ENCODE measurements at regions not wholly inside any gene's neighbourhood (a gene's known extent, or its start where the extent isn't known, plus 50 kb on each side); places are given as distances from the start of the nearest gene placed in this dataset.
"Not testable (repeated sequence)": the region's sequence is repeated elsewhere in the genome, so short reads cannot be mapped to it uniquely, and the experiment has no call there.

DNA sequence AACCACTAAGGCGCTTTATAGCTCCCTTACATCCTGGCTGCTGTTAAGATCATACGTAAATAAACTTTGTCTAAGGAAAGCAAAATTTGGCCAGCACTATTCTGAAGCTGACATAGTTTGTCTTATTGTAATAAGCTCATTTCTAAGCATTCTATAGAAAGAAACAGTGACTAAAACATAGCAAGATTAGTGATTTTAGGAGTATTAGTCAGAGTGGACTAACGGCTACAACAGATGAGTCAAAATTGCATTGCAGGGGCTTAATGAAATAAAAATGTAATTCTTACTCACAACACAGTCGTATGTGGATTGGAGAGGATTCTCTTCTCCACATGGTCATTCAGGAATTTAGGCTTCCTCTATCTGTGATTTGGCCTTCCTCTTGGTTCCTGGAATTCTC is 347.6 kb downstream of the GADD45G start:
- no peak for DNase-seq

DNA sequence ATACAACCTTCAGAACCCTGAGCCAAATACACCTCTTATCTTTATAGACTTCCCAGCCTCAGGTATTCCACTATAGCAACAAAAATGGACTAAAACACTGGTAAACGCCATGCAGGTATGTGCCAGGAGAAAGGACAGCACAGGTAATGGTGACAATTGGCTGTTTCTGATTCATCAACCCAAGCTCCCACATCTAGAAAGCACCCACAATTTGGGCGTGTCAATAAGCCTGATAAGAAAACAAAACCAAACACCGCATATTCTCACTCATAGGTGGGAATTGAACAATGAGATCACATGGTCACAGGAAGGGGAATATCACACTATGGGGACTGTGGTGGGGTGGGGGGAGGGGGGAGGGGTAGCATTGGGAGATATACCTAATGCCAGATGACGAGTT is 348.5 kb downstream of the GADD45G start:
- not testable (repeated sequence) for DNase-seq

DNA sequence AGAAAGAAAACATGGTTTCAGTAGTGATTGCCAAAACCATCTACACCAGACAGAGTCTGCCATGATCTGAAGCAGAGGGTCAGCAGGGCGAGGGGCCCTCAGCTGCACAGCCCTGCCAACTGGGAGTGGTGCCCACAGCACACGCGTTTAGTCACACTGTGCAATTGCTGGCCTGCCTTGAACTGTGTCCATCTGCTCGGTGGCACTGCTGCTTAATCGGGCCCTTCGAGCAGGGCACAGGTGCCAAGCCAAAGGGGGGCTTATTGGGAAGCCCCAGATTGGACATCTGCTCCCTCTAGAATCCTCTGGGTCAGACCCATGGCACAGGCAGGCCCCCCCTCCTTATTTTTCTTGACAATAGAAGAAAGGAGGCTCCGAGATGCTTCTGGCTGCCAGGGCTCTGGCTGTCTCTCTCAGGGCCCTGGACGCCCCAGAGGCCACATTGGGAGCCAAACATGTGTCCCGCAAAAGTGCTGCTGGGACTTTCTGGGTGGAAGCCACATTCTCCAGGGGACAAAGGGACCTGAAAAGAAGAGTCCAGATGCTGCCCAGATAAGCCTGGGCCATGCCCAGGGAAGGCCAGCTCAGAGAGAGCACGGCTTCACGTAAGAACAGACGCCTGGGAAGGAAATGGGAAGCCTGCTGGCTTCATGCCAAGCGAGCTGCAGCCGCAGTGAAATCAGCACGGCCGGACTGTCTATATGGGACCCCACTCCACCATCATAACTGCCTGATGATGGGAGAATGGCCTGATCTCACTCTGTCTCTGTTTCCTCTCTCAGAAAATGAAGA is 349.2 kb downstream of the GADD45G start:
- no peak for DNase-seq

DNA sequence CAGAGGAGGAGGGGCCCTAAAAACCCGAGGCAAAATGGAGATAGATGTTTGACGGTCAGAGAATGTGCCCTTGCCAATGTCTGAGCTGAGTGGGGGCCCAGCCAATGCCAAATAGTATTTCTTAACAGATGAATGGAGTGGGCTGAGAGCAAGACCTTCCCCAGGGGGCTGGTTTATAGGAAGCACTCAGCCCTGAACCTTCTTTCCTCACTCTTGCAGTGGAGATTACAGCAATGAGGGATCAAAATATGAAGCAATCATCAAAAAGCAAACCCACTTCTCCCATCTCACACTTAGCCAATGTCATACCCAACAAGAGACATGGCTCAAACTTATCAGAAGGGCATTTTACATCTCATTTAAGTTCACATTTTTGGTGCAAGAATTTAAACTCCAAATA is 350.3 kb downstream of the GADD45G start:
- no peak for DNase-seq

DNA sequence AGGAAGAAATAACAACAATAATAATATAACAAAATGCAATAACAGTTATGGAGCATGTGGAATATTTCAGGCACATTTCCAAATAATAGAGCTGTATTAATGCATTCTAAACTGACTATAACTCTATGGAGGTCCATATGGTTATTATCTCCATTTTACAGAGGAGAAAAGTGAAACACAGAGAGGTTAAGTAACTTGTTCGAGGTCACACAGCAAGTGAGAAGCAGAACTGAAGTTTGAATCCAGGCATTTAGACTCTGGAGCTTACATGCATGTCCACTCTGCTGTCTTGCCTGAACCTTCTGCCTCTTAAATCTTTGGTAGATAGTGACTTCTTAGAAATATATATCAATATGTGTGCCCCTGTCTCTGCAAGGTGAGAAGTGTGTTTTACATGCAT is 350.8 kb downstream of the GADD45G start:
- no peak for DNase-seq

DNA sequence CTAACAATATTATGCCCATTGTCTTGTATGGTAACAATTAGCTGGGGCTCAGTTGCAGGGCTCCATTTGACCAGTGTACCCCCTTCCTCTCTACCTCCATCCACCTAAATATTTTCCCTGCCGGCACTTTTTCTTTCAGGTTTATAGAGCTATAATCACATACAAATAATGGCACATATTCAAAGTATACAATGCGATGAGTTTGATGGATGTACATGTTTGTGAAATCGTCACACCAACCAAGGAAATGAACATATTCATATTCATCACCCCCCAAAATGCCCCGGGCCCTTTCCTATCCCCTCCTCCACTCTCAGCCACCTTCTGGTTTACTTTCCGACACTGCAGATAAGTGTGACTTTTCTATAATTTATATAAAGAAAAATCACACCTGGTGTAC is 351.5 kb downstream of the GADD45G start:
- DNase-seq, result no peak

DNA sequence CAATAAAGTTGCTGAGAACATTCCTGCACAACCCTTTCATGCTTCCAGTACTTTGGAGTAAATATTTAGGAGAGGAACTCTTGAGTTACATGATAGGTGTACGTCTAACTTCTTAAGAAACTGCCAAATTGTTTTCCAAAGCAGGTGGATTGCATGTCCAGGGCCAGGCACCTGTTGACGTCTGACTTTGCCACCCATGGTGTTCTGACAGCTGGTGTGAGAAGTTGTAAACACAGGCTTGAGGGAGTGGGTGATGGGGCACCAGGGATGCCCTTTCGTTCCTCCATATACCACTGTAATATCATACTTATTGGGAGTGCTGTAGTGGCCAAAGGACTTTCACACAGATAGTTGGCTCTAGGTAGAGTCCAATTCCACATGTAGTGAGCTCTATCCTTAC is 352.1 kb downstream of the GADD45G start:
- DNase-seq, result no peak

DNA sequence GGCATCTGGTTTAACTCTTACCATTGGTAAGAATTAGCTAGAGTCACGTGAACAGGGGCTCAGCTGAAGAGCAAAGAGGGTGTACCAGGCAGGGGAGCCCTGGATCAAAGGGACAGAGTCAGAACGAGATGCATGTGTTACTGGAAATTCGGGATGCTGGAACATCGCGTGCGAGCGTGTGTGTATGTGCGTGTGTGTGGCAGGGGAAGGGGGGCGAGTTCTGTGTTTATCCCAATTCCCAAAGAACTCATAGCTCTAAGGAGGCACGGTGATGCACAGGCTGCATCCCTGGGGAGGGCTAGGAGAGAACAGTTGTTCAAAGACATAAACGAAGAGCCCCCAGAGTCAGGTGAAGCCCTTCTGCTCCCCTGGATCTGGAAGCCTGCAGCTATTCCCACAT is 353.3 kb downstream of the GADD45G start:
- no peak for DNase-seq

DNA sequence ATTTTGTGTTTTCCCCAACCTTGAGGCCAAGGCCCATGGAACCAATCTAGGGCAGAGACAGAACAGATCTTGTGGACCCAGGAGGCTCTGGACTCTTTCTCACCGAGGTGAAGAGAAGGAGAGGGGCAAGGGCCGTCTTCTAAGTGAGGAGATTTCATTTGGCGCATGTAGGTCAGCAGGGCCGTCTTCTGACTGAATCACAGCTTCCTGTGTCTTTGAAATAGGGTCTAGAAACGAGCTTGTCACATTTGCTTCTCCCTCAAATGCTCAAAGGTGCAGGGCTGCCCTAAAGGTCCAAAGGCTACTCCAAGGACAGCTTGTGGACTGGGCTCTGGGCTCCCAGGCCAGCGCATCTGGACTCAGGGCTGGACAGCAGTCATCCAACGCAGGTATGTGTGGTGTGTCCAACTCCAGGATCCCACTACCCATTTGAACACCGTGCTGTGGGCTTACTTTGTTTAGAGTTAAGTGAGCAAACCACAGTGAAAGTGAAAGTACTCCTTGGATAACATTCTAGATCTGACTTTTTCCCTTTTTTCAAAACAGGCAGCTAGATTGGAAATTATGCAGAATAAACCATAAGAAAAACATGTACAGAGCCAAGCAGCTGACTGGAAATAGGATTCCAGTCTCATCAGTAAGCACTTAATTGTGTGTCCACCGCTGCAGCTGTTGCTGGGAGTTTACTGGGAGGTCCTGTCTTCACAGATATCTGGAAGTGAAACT is 357.0 kb downstream of the GADD45G start:
- DNase-seq, result no peak

DNA sequence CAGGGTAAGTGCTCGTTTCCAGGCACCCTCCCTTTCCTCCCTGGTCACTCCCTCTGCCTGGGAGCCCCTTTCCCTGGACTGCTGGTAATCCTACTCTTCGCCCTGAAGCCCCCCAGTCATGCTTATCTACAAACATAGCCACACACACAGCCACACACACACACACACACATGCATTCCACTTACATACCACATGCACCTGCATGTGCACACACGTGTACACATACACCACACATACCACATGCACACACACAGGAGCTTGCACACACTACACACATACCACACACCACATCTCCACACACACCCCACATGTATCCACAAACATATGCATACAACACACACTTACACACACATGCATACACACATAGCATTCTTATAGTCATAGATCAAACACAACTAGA is 358.5 kb downstream of the GADD45G start:
- DNase-seq, result no peak

DNA sequence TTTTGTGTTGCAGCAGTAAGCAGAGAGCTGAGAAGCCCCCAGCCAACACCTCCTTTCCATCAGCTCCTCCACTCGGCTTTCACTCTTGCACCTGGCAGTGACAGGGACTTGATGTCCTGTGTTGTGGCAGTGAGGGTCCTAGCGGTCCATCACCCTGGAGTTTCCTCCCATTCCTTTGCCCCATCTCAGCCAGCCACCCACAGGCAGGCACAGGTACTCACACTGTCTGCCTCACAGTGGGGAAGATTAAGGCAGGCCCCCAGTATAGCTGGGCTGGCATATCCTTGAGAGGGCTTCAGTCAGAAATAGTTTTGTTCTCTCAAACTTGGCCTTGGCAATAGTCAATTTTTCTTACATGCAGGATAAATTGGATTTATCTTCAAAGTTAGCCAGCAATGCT is 362.7 kb downstream of the GADD45G start:
- DNase-seq, result no peak

DNA sequence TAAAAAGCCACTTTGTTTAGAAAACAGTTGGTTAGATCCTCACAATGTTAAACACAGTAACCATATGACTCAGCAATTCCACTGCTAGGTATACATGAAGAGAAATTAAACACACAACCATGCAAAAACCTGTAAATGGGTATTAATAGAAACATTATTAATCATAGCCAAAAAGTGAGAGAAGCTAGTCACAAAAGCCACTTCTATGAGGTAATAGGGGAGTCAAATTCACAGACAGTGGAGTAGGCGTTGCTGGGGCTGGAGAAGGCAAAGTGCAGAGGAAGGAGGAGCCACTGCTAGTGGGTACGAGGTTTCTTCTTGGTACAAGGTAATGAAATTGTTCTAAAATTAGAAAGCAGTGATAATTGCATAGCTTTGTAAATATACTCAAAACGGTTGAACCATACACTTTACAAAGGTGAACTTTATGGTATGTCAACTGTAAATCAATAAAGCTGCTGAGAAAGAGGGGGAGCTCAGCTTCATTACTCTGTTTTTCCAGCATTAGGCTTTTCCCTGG is 364.4 kb downstream of the GADD45G start:
- no peak for DNase-seq

DNA sequence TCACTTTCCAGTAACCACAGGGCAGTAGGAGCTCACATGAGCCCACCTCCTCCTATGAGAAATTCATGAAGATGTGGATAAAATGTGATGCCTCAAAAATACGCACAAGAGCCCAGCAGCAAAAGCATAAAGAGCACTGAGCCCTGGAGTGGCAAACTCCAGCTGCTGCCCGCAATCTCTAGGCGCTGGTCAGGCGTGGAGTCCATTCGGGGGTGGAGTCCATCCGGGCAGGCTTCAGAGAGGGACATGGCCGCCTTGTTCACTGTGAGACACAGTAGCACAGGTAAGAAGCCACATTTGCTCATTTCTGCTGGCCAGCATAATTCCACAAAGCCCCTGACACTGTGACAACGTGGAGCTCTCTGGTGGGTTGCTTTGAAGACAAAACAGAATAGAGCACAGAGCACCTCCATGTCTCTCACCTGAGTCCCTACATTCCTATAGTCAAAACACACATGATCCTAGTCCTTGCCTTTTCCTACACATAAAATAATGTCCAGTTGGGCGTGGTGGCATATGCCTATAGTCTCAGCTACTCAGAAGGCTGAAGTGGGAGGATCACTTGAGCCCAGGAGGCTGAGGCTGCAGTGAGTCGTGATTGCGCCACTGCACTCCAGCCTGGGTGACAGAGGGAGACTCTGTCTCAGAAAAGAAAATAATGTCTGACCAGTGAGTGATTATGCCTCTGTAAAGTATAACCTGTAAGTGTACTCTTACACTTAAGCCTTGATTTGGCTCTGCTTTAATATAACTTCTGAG is 365.2 kb downstream of the GADD45G start:
- no peak for DNase-seq

DNA sequence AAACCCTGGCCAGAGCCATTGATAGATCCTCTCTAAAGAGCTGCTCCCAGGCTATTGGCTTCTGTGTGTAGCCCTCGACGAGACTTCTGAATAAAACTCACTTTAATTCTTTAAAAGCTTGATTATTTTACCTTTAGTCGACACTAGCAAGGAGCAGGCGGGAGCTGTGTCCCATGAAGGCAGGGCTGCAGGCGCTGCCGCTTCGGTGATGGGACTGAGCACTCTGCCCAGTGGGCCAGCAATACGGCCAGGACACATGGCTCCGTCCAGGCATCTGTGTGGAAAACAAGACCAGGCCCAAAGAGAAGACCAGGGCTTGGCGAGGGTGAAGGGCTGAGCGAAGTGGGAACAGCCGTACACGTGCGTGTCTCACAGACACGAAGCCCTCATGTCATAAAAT is 365.9 kb downstream of the GADD45G start:
- DNase-seq, result no peak

DNA sequence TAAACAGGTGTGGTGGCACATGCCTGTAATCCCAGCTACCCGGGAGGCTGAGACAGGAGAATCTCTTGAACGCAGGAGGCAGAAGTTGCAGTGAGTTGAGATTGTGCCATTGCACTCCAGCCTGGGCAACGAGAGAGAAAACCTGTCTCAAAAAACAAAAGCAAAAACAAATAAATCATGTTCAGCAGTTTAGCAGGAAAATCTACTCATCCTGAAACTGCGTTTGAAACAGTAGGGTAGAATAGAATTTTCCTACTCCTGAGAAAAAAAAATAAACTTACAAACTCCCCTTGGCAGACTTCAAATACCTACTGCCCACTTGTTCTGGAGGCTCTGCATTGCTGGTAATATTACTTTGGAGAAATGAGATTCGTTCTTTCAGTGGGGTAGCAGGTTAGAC is 367.7 kb downstream of the GADD45G start:
- DNase-seq, result no peak

DNA sequence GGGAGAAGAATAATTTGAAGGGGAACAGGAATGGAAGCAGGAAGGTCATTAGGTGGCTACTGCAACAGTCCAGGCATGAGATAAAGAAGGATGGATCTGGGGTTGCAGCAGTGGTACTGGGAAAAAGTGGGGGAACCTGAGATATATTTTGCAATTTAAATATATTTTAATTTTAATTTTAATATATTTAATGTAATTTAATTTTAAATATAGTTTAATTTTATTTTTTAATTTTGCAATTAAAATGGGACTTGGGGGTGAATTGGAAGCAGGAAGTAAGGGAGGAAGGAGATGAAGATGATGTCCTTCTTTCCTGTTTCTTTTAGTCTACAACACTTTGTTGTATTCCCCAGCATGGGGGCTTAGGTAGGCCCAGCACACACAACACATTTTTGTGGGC is 369.8 kb downstream of the GADD45G start:
- DNase-seq, result no peak

DNA sequence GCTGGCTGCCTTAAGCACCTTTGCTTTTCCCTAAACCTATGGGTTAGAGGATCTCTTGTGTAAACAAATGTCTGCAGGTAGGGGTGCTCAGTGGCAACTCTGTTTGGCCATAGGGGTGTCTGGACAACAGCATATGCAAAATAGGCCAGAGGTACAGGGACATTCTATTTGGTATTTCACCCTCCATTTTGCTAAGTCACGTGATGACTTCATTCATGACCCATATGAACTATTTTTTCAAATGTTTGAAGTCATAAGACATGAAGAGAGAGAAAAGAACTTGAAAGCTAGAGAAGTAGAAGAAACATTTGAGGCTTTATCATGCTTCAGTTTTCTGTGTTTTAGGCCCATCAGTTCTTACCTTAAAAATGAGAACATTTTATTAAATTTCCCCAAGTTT is 370.2 kb downstream of the GADD45G start:
- no peak for DNase-seq

DNA sequence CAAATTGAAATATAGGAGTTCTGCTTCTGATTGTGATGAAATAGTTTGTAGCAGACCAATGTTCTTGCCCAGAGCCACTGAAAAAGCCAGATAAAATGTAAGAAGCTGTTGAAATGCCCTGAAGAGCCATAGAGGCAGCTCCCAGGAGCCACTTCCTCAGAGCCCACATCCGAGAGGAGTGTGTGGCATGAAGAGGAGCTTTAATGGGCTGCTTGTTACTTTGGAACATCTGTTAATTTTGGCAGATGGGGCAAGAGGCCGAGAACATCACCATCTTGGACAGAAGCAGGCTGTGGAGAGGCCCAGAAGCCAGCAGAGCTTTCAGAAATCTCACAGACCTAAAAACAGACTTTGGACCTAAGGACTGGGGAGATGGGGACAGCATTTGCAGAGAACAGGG is 370.8 kb downstream of the GADD45G start:
- no peak for DNase-seq

DNA sequence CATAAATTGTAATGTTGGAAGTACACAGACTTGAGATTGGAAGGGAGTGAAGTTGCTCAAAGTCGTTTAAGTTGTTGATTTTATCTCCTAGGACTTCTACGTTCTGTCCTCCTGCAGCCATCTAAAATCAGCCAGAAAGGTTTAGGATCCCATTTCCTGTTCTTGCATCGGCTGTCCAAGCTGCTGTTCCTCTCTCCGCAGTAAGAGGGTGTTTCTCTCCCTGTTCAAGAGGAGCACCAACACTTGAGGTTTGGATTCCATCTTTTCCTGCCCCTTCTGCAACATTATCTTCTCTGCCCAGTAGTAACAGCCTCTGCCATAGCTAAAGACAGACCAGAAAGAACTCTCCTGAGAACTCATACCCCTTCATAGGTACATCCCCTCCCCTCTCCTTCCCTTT is 373.4 kb downstream of the GADD45G start:
- no peak for DNase-seq

DNA sequence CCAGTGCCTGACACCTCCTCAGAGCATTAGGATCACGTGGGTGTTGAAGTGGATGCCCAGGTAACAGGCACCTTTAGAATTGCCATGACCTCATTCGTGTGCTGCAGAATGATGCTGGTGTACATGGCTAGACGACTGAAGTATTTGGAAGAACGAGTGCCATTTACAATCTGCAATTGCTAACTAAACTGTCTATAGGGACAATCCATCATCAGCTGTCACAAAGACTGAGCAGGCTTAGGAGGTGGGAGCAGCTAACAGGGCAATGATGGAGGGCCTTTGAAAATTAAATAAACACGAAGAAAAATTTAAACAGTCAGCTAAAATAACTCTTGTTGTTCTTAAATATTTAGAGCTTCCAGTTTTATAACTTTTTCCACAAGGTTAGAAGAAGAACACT is 375.8 kb downstream of the GADD45G start:
- DNase-seq, result no peak

DNA sequence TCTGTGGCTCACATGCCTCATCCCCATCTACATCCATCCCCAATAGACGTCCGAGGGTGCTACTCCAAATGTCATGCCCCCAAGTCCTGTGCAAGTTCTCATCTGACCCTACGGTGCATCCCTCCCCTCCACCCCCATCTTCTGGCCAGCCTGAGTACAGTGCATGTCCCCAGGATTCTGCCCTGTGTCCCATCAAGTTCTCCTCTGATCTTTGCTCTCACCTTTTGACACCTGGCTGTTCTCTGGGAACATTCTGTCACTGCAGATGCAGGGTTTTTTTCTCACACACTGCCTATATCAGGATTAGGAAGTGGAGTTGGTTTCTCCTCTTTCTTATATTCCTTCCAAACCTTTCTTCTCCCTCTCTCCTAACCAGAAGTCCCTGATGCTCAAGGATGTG is 377.2 kb downstream of the GADD45G start:
- DNase-seq, result no peak

DNA sequence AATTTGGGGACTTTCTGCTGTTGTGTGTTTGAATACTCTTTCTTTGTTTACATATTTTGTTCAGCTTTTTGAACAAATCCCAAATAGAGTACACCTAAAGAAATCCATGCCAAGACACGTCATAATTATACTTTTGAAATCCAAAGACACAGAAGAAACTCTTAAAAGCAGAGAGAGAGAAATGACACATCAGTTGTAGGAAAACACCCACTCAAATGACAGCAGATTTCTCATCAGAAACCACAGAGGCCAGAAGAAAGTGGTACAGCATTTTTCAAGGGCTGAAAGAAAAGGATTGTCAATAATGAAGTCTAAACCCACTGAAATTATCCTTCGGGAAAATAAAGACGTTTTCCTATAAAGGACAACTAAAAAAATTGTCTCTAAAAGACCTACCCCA is 378.6 kb downstream of the GADD45G start:
- DNase-seq, result no peak

DNA sequence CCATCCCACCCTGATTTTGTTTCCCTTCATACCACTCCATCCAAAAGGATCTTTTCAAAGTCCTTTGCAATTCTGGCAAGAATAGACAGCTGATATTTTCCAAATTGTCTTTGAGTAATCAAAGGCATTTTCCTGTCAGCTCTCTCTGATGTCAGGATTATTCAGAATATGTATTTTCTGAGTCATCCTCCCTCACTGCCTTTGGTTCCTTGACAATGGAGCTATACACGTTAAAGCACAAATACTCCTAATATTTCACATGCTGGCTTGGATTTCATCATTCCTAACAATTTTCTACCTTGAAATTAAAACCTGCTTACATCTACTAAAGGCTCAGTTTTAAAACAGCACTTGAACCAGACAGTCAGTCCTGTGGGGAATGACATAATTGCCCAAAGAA is 379.4 kb downstream of the GADD45G start:
- DNase-seq, result no peak

DNA sequence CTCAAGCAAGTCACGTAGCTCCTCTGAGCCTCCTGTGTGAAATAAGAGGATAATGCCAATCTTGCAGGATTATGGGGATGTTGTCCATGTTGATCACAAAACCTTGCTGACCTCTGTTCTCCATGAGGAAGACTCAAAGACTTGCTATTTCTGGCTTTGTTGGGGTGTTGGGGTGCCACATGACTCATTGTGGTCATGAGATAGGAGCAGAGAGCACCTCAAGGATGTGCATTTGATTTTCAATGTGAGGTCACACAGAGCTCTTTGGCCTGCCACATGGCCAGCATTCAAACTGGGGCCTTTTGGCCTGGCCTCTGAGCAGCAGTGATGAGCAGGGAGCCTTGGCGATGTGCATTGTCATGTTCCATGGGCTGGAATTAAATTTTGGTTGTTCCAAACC is 380.3 kb downstream of the GADD45G start:
- no peak for DNase-seq

Data from amniotic stem cell (primary cell).